IPS DF 6.9 (cell line): ENCODE measurements at regions not wholly inside any gene's neighbourhood (a gene's known extent, or its start where the extent isn't known, plus 50 kb on each side); places are given as distances from the start of the nearest gene placed in this dataset.

Experiments used
- DNase-seq: peaks from one replicate; pipeline ENCODE4 v3.0.0-alpha.2; 2013; ENCODE audit warnings: low read depth, low spot score
- H3K27ac ChIP-seq: one replicate; pipeline ENCODE4 v1.5.1; 2013; ENCODE audit warnings: low read length, control low read depth
- H3K27me3 ChIP-seq: 2 replicates; pipeline ENCODE4 v1.6.1; 2013; ENCODE audit warnings: mild to moderate bottlenecking, low read length; ENCODE audit not compliant: control insufficient read depth, insufficient read depth
- H3K36me3 ChIP-seq: 2 replicates; pipeline ENCODE4 v1.6.1; 2013; ENCODE audit warnings: low read length; ENCODE audit not compliant: control insufficient read depth, insufficient read depth
- H3K4me1 ChIP-seq: 2 replicates; pipeline ENCODE4 v1.6.1; 2013; ENCODE audit warnings: low read length; ENCODE audit not compliant: control insufficient read depth, insufficient read depth
- H3K4me3 ChIP-seq: 2 replicates; pipeline ENCODE4 v1.5.1; 2013; ENCODE audit warnings: mild to moderate bottlenecking, low read length
- H3K9me3 ChIP-seq: 2 replicates; pipeline ENCODE4 v1.6.1; 2013; ENCODE audit warnings: low read length, inconsistent platforms; ENCODE audit not compliant: control insufficient read depth, insufficient read depth
- WGBS: extraction: QIAGEN DNeasy Blood & Tissue Kit; methylation state at CpG from one replicate; pipeline ENCODE4 v1.1.7; 2013; ENCODE audit warnings: mixed read lengths, missing lambda C conversion rate; ENCODE audit not compliant: insufficient read length, insufficient coverage; 5-methylcytosine and 5-hydroxymethylcytosine counted together

DNA sequence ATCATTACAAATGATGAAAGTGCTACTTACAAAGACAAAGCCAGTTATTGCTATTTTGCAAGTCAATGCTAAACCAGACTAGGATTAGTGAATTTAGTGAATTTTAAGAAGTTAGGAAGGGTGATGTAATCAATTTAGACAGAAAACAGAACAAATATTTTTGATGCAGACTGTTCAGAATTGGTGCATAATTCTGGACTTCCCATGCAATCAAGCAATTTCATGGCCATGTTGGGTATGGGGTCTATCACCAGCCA is 85.4 kb downstream of the CH25H start:
- no peak overlapping the region for H3K4me3 ChIP-seq
- no peaks in the 10 kb centered on the region for H3K4me1 ChIP-seq
- H3K27ac ChIP-seq = no peak overlapping the region
- H3K36me3 ChIP-seq = no peaks in the 10 kb centered on the region
- H3K27me3 ChIP-seq = no peaks in the 10 kb centered on the region
- no peaks in the 10 kb centered on the region for H3K9me3 ChIP-seq
- no peak for DNase-seq

DNA sequence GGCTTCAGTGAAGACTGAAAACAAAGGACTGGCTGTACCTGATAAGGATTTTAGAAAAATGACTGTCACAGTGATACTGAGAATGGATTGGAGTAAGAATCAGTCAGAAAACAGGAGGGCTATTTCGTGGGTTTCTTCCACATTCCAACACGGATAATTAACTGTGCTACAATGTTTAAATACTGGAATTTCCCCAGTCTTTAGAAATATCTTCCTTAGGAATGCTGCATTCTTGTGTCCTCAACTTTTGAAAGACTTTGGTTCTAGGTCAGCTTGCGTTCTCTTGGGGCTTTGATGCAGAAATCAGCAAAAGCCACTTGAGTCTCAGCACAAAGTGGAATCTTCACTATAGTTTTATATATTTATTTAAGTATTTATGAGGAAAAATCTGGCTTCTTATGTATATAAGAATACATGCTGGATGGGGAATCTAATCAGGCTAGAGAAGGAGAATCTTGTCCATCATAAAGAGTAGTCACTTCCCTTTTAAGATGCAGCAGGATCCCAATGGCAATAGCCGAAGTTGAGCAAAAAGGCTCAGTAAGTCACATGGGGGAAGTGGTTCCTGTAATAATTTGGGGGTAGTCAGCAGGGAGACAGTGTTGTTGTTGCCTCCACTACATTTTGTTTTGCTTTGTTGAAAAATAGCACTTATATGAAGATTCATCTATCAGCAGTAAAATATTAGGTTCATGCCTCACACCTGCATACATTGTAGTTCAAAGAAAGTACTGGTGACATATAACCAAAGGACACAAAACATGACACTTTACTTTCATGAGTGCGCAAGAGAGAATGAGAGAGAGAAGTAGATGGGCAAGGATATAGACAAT is 86.0 kb downstream of the CH25H start:
- Histone ChIP-seq H3K9me3 (no peaks in the 10 kb centered on the region), H3K4me3 (no peak overlapping the region), H3K36me3 (no peaks in the 10 kb centered on the region), H3K4me1 (no peaks in the 10 kb centered on the region), H3K27me3 (no peaks in the 10 kb centered on the region), H3K27ac (no peak overlapping the region)
- no peak for DNase-seq
- no CpG with 5 or more reads among the region's 5 CpGs for WGBS

DNA sequence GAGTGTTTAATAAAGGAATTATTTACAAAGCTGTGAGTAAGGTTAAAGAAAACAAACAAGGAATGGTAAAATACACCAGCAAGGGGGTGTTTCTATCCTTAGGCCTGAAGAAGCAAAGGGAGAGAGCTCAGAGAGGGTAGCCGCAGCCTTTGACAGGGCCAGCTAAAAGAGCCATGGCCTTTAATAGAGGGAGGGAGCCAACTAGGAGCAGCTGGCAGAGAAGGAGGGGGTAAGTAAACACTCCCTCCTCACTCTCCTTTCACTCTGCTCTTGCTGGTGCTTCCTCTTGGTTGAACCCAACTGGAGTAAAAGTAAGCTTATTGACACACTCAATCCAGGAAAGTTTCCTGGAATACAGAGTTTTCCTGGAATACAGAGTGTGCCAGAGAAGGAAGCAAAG is 87.5 kb downstream of the CH25H start:
- H3K4me3 ChIP-seq = no peak overlapping the region
- no peaks in the 10 kb centered on the region for H3K4me1 ChIP-seq
- H3K9me3 ChIP-seq = no peaks in the 10 kb centered on the region
- no CpG with 5 or more reads among the region's 1 CpG for WGBS
- no peak overlapping the region for H3K27ac ChIP-seq
- no peaks in the 10 kb centered on the region for H3K27me3 ChIP-seq
- DNase-seq = no peak
- H3K36me3 ChIP-seq = no peaks in the 10 kb centered on the region

DNA sequence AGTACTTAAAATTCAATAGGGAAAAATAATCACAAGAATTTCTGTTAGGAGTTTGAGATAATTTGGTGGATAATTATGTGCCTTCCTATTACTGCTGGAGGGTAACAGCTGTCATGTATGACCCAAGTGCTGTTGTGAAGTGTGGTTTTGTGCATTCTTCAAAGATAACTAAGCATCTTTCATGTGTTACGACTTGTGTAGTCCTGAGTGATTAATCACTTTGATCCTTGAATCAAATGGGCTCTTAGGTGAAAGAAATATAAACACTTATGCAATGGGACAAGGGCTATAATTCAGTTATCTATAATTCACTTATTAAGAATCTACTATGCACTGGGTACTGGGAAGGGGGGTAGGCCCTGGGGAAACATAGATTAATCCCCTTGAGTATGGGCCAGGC is 89.0 kb downstream of the CH25H start:
- Histone ChIP-seq H3K36me3 (no peaks in the 10 kb centered on the region), H3K27me3 (no peaks in the 10 kb centered on the region), H3K4me1 (no peaks in the 10 kb centered on the region), H3K27ac (no peak overlapping the region), H3K9me3 (no peaks in the 10 kb centered on the region), H3K4me3 (no peak overlapping the region)
- DNase-seq = no peak
- WGBS = no CpG with 5 or more reads among the region's 1 CpG

DNA sequence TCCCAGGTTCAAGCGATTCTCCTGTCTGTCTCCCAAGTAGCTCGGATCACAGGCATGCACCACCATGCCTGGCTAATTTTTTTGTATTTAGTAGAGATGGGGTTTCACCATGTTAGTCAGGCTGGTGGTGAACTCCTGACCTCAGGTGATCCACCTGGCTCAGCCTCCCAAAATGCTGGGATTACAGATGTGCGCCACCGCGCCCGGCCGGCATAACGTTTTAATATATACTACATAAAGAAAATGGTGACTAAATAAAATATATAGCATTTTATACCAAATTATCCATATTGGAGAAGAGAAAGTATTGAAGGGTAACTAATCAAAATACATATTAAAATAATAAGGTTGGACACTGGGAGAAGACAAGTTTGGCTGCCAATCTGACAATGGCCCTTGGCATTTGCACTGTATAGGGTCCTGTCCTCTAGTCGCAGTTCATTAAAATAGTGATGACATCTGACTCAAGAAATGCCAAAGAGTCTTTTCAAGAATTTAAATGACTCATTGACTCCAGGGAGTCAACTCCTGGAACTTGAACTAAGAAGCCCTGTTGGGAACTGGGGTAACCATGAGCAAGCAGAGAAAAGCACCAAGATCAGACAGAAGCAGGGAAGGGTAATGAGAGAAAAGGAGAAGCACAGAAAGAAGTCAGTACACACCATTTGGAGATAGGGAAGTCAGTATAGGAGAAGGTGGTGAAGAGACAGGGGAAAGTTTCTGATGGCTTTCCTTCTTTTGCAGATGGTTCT is 91.1 kb downstream of the CH25H start:
- Histone ChIP-seq H3K27ac (no peak overlapping the region), H3K9me3 (no peaks in the 10 kb centered on the region), H3K36me3 (no peaks in the 10 kb centered on the region), H3K4me1 (no peaks in the 10 kb centered on the region), H3K27me3 (no peaks in the 10 kb centered on the region), H3K4me3 (no peak overlapping the region)
- DNase-seq = no peak
- no CpG with 5 or more reads among the region's 9 CpGs for WGBS

DNA sequence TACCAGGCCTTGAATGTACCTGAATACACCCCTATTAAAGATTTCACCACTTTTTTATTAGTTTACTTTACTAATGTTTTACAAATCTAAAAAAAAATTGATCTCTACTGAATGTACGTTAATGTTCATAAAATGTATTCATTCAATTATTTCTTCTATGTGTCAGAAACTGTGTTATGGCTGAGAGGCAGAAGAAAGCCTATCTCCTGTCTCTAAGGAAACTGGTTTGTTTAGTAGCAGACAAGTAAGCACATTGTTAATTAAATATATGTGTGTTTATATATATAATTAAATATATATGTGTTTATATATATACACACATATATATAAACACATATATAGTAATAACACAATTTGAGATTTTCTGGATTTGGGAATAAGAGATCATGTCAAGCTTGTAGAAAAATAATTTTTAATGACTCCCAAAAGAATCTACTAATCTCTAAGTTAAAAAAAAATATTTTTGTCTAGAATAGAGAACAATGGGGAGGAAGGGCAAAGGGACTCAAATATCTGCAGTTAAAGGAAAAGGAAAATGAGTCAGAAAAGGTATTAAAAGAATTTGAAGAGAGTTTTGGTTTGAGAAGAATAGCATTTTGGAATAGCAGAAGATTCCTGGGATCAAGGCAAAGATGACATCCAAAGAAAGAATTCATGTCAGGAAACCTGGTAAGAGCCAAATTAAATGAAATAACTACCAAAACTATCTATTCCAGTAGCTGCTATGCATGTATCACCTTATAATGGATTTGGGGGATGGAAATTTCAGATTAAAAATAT is 92.1 kb downstream of the CH25H start:
- no peaks in the 10 kb centered on the region for H3K4me1 ChIP-seq
- no peaks in the 10 kb centered on the region for H3K9me3 ChIP-seq
- DNase-seq = no peak
- H3K36me3 ChIP-seq = no peaks in the 10 kb centered on the region
- H3K27me3 ChIP-seq = no peaks in the 10 kb centered on the region
- no peak overlapping the region for H3K4me3 ChIP-seq
- no CpG with 5 or more reads among the region's 1 CpG for WGBS
- H3K27ac ChIP-seq = no peak overlapping the region

DNA sequence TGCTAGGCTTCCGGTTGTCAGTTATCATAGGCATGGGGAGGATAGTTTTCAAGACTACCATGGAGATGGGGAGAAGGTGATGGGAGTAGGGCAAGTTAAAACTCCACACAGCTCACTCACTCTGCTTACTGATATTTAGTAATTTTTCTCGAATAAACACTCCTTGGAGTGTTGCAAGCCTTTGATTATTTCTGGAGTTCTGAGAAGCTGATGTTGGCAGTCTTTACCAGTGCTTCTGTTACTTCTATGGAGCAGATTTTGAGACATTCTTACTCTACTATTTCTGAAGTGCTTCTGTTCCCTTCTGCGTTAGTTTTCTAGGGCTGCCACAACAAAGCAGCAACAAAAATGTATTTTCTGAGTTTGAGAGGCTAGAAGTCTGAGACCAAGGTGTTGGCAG is 104.4 kb downstream of the CH25H start:
- H3K4me3 ChIP-seq = no peak overlapping the region
- H3K27ac ChIP-seq = no peak overlapping the region
- no peaks in the 10 kb centered on the region for H3K4me1 ChIP-seq
- H3K27me3 ChIP-seq = no peaks in the 10 kb centered on the region
- H3K9me3 ChIP-seq = no peaks in the 10 kb centered on the region
- no peak for DNase-seq
- WGBS = no CpG with 5 or more reads among the region's 3 CpGs
- H3K36me3 ChIP-seq = no peaks in the 10 kb centered on the region

DNA sequence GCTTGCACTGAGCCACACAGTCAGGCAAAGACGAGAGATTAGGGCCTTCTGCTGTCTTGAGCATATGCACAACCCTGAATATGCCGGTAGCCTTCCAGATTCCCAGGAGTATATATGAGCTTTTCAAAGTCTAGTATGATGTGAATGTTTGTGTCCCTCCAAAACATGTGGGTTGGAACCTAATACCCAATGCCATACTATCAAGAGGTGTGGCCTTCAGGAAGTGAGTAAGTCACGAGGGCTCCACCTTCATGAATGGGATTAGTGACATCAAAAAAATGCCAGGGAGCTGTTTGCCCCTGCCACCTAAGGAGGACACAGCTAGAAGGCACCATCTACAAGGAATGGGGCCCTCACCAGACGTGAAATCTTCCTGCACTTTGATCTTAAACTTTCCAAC is 105.2 kb downstream of the CH25H start:
- no peaks in the 10 kb centered on the region for H3K36me3 ChIP-seq
- no CpG with 5 or more reads among the region's 4 CpGs for WGBS
- H3K4me1 ChIP-seq = no peaks in the 10 kb centered on the region
- no peaks in the 10 kb centered on the region for H3K27me3 ChIP-seq
- no peaks in the 10 kb centered on the region for H3K9me3 ChIP-seq
- H3K27ac ChIP-seq = no peak overlapping the region
- DNase-seq = no peak
- no peak overlapping the region for H3K4me3 ChIP-seq

DNA sequence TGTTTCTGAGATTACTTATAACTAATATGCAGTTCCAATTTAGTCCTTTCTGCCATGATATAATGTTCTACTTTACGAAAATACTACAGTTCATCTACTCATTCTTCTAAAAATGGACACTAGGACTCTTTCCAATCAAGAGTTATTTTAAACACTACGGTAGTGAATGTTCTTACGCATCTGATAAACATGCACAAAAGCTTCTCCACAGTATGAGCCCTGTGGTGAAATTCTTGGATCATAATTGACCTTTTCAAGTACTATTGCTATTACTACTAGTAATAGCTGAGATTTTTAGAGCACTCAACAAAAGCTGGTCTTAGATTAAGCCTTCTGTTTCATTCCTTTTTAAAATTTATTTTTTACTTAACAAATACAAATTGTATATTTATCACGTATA is 106.4 kb downstream of the CH25H start:
- Histone ChIP-seq H3K27me3 (no peaks in the 10 kb centered on the region), H3K9me3 (no peaks in the 10 kb centered on the region), H3K27ac (no peak overlapping the region), H3K4me1 (no peaks in the 10 kb centered on the region), H3K4me3 (no peak overlapping the region), H3K36me3 (no peaks in the 10 kb centered on the region)
- WGBS = no CpG with 5 or more reads among the region's 4 CpGs
- DNase-seq = no peak

DNA sequence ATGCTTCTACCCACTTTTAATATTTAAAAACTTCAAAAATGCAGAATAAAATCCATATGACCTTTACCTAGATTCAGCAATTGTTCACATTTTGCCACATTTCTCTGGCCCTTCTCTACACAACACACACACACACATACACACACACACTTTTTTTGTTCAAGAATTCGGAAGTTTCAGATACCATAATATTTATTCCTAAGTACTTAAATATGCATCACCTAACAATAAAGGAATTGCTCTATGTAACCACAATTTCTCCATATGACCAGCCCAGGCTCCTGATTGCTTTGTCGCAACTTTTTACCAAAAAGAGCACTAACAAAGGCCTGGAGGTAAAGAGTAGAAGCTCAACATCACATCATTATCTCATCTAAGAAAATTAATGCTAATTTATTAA is 106.6 kb downstream of the FAS start:
- no CpG with 5 or more reads among the region's 2 CpGs for WGBS
- H3K4me3 ChIP-seq = no peak overlapping the region
- H3K9me3 ChIP-seq = no peaks in the 10 kb centered on the region

More for the DNA sequence above, 106.6 kb downstream of the FAS start:
- Histone ChIP-seq H3K27ac (no peak overlapping the region), H3K4me1 (no peaks in the 10 kb centered on the region), H3K36me3 (no peaks in the 10 kb centered on the region), H3K27me3 (no peaks in the 10 kb centered on the region)
- DNase-seq = no peak
